ENCODE measurements at regions not wholly inside any gene's neighbourhood (a gene's known extent, or its start where the extent isn't known, plus 50 kb on each side); places are given as distances from the start of the nearest gene placed in this dataset.

DNA sequence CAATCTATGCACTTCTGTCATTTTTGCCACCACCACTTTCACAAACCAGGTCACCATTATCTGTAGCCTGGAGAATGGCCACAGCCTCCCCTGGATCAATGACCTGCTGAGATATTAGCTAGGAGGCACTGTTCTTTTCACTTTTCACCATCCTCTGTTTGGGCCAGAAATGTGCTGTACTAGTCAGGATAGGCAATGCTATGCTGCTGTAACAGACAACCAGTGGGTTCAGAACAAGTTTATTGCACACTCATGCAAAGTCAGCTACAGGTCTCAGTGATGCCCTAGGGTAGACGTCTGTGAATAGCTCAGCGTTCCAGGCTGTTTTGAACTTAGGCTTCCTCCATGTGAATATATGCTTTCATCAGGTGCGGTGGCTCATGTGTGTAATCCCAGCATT lies 231.5 kb downstream of the SUDS3 start:
- DNase-seq (ENCODE audit: low read depth): no peak

DNA sequence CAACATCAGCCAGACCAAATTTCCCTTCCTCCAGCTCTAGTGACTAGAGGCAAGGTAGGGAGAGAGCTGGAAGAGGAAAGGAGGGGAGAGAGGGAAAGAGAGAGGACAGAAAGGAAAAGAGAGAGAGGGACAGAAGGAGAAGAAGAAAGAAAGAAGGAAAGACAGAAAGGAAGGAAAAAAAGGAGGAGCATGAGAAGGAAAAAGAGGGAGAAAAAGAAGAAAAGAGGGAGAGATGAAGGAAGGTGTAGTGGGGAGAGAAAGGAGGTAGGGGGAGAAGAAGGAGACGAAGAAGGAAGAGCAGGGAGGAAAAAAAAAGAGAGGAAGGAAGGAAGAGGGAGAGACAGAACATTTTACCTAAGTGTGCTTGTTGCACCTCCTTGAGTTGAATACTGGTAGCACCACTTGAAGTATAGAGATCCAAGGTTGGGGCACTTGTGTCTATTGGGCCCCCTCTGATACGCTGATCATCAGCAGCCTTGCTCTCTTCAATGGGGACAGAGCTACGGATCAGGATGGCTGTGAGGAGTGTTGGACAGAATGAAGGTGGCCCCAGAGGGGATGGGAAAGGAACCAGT lies 232.5 kb downstream of the SUDS3 start:
- no peak for DNase-seq (ENCODE audit: low read depth)

GRCh38 chr12:118611295-118611694 lies 234.9 kb downstream of the SUDS3 start:
- DNase-seq (ENCODE audit: low read depth): peak; percentile 53

- DNase-seq (ENCODE audit: low read depth): no peak
Observed at GRCh38 chr12:118611770-118612169, 235.4 kb downstream of the SUDS3 start.

DNA sequence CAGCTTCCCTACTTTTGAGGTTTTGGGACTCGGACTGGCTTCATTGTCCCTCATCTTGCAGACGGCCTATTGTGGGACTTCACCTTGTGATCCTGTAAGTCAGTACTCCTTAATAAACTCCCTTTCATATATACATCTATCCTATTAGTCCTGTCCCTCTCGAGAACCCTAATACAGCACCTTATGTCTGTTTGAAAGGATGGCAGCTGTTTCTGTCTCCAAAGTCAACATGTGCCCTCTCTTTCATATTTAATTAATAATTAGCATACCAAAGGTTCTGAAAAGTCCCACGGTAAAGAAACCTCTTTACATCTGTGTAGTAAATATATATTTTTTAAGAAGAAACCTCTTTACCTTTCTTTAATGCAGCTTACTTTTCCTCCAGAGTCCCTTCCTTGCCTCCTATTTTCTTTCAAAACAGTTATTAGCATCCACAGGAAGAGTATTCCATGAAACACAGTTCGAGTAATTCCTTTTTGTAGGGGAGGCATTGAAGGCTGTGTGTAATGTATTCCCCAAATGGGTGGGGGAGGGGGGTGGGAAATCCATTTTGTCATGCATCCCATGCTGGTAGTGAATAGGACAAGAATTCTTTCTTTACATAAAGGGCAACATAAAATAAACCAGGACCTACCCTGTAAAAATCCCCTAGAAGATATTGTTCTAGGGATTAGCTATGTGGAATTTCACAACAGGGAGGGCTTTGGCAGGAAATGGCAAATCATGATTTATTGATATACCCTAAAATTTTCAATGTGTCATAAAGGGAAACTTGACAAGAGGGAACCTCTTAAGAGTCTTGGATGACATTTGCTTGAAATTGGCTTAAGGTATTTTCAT lies 241.5 kb downstream of the SUDS3 start:
- no peak for DNase-seq (ENCODE audit: low read depth)

DNA sequence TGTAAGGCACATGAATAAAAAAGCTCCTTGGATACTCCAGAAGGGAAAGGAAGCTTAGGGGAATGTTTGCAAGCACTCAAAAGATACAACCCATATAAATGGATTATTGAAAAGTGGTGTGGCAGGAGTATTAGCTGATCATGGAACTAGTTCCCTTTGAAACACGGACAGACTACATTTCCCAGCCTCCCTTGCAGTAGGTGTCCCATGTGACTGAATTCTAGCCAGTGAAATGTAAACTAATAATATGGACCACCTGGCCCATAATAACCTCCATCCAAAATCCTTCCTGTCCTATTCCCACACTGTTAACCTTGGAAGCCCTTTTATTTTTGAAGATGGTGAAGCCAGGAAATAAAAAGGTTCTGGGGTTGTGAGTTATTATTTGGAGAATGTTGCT lies 242.3 kb downstream of the SUDS3 start:
- DNase-seq (ENCODE audit: low read depth): no peak

GRCh38 chr12:118625050-118625675 lies 248.8 kb downstream of the SUDS3 start:
- no peak for DNase-seq (ENCODE audit: low read depth)

GRCh38 chr12:118633071-118633470 lies 256.7 kb downstream of the SUDS3 start:
- no peak for DNase-seq (ENCODE audit: low read depth)

- DNase-seq (ENCODE audit: low read depth): no peak
Observed at GRCh38 chr12:118635276-118635675, 258.9 kb downstream of the SUDS3 start.

DNA sequence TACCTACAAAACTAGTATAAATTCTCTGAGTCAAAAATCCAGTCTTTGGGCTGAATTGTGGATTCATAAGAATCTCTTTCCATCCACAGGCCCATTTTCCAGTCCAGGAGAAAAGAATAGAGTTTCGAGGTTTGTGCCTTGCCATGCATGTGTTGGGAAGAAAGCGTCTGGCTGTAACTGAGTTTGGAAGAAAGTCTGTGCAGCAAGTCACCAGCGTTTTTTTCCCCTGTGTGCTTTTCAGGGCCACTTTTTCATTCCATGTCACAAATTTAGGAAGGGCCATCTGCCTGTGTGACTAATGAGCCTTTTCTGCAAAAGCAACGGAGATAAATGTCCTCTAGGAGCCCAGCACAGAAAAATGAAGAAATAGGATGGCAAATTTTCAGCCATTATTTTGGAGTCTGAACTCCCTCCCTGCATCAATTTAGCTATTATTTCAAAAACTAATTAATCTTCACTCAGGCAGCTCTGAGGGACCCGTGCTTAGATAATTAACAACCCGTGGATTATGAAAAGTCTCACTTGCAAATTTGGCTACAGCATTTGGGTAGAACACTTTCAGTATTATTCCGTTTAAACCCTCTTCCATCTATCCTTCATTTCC lies 261.5 kb downstream of the SUDS3 start:
- no peak for DNase-seq (ENCODE audit: low read depth)

DNA sequence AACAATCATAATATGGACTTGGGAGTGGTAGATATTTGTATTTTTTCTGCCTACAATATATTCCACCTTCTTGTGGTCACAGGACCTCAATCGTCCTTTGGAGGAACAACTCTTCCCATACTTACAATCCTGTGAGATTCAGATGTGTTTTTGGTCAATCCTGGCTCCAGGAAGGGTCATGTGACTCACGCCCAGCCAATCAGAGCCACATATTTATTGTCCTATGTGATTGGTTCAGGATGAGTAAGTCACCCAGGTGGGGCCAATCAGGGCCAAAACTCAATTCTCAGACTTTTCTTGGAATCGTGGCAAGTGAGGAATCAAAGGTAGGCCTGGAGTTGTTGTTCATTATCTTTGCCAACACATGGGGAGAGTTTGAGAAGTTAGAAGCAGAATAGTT lies 264.9 kb downstream of the SUDS3 start:
- DNase-seq (ENCODE audit: low read depth): no peak

- DNase-seq (ENCODE audit: low read depth): peak; percentile 12
Observed at GRCh38 chr12:118645219-118645618, 268.9 kb downstream of the SUDS3 start.

DNA sequence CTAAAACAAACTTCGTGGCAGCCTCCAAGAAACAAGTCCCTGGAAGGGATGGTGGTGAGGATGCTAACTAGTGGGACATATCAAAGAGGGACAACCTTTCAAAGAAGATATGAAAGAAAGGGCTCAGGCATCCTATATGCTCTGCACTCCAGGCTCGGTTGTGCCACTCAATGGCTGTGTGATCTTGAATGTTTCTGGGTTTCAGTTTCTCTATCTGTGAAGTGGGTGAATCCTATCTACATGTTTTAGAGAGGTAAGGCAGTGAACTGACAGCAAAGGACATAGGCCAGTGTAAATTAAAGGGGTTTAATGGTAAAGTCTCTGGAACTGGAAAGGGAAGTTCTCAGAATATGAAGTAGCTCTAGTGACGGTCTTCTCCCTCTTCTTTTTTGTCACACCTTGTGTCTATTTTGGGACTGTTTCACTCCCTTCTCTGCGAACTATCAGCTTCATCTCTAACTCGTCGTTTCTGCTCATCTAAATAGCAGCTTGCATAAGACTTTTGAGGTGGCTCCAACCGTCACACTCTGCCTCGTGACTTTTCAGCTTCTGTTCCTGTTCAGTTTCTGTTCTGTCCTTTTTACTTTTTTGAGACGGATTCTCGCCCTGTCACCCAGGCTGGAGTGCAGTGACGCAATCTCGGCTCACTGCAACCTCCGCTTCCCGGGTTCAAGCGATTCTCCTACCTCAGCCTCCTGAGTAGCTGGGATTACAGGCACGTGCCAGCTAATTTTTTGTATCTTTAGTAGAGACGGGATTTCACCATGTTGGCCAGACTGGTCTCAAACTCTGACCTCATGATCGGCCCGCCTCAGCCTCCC lies 273.6 kb downstream of the SUDS3 start:
- no peak for DNase-seq (ENCODE audit: low read depth)

- DNase-seq (ENCODE audit: low read depth): peak; percentile 4
Observed at GRCh38 chr12:118650586-118650960, 274.2 kb downstream of the SUDS3 start.

DNA sequence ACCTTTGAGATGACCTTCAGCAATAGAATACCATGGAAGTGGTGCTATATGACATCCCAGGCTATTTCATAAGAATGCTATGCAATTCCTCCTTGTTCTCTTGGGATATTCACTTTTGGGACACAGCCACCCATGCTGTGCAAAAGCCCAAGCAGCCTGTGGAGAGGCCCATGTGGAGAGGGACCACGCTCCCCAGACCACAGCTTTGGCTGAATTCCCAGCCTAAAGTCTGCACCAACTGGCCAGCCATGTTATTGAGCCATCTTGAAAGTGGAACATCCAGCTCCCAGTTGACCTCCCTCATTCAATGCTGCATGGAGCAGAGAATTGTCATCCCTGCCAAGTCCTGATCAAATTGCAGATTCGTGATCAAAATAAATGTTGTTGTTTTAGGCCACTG lies 275.1 kb downstream of the SUDS3 start:
- no peak for DNase-seq (ENCODE audit: low read depth)

- DNase-seq (ENCODE audit: low read depth): no peak
Observed at GRCh38 chr12:118655588-118655987, 279.2 kb downstream of the SUDS3 start.

GRCh38 chr12:118680356-118680963 lies 300.9 kb upstream of the SRRM4 start:
- DNase-seq (ENCODE audit: low read depth): peak; percentile 9

GRCh38 chr12:118682656-118683055 lies 298.7 kb upstream of the SRRM4 start:
- no peak for DNase-seq (ENCODE audit: low read depth)

DNA sequence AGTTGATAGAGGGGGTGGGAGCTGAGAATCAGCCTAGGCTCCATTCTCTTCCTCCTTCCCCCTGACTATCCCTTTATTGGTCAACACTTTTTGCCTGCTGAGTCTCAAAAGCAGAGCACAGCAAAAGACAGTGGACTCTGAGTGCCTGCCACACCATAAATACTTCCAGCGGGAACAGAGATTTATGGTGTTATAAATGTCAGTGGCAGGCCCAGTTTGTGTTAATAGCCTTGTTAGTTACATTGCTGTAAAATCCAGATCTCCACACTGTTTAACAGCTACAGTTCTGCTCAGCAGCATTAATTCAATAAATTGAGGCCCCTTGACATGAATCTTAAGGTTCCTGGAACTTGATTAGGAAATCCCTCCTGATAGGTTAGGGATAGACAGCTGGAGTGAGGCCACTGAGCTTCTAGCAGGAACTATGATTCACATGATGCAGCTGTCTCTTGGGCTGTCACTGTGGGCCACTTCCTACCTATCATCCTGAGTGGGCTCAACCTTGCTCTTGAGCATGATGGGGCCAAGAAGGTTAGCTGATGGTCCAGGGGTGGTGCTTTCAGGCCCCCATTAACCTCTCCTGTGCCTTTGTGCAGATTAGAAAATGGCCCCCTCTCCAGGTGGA lies 295.2 kb upstream of the SRRM4 start:
- DNase-seq (ENCODE audit: low read depth): no peak

GRCh38 chr12:118689793-118690192 lies 291.5 kb upstream of the SRRM4 start:
- no peak for DNase-seq (ENCODE audit: low read depth)

DNA sequence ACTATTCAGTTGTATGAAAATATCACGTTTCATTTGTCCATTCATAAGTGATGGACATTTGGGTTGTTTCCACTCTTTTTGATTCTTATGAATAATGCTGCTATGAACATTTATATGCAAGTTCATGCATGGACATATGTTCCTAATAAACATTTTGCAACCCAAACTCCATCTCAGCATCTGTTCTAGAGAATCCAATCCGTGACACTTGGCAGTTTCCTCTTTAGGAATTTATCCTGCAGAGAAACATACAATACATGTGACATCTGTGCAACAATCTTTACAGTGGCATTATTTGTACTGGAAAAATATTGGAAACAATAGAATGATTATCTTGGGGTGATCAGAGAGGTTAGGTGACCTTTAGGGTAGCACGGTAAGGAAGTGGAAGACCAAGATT lies 290.8 kb upstream of the SRRM4 start:
- no peak for DNase-seq (ENCODE audit: low read depth)

All from M059J (cell line).